ENCODE measurements at regions not wholly inside any gene's neighbourhood (a gene's known extent, or its start where the extent isn't known, plus 50 kb on each side); places are given as distances from the start of the nearest gene placed in this dataset.

DNA sequence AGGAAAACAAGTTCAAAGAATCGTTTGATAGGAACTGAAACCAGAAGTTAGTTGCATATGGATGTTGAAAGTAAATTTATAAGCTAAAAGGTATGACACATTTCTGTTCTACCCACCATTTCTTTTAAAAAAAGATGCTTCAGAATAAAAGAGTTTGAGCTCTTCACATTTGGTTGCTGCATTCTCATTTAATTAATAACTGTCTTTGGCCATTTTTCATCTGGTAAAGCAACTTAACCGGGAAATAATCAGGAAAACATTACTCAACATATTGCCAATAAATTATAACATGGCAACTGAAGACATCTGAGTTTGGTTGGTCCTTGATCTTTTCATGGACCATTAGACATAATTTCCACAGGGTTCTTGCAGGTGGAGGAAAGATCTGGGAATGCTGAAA is 180.2 kb upstream of the TWIST2 start:
- no peak overlapping the region for H3K4me3 ChIP-seq (replicated peaks in 1 of 2; ENCODE audit: low read depth in 2 of 2, low read length in 2 of 2)
- TF ChIP-seq, protein P1, sequence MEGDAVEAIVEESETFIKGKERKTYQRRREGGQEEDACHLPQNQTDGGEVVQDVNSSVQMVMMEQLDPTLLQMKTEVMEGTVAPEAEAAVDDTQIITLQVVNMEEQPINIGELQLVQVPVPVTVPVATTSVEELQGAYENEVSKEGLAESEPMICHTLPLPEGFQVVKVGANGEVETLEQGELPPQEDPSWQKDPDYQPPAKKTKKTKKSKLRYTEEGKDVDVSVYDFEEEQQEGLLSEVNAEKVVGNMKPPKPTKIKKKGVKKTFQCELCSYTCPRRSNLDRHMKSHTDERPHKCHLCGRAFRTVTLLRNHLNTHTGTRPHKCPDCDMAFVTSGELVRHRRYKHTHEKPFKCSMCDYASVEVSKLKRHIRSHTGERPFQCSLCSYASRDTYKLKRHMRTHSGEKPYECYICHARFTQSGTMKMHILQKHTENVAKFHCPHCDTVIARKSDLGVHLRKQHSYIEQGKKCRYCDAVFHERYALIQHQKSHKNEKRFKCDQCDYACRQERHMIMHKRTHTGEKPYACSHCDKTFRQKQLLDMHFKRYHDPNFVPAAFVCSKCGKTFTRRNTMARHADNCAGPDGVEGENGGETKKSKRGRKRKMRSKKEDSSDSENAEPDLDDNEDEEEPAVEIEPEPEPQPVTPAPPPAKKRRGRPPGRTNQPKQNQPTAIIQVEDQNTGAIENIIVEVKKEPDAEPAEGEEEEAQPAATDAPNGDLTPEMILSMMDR (IDR thresholded peaks at IDR 0.05; ENCODE audit: low read depth, low read length), result no peak
- DNase-seq (ENCODE audit: low read depth in 2 of 2), result no peak

DNA sequence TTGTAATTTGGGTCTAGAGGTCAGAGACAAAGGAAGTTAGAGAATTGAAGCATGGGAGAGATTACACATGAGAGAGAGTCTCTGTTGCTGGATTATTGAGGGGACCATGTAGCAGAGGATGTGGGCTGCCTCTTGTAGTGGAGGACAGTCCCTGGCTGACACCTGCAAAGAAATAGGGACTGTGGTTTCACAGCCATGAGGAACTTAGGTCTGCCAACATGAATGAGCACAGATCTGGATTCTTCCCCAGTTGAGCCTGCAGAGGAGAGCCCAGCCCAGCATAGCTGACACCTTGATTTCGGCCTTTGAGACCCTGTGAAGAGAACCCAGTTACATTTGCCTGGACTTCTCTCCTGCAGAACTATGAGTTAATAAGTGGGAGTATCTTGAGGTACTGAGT is 179.5 kb upstream of the TWIST2 start:
- no peak overlapping the region for H3K4me3 ChIP-seq (replicated peaks in 1 of 2; ENCODE audit: low read depth in 2 of 2, low read length in 2 of 2)
- TF ChIP-seq, protein P1 (IDR thresholded peaks at IDR 0.05; ENCODE audit: low read depth, low read length), result no peak
- DNase-seq (ENCODE audit: low read depth in 2 of 2), result no peak

DNA sequence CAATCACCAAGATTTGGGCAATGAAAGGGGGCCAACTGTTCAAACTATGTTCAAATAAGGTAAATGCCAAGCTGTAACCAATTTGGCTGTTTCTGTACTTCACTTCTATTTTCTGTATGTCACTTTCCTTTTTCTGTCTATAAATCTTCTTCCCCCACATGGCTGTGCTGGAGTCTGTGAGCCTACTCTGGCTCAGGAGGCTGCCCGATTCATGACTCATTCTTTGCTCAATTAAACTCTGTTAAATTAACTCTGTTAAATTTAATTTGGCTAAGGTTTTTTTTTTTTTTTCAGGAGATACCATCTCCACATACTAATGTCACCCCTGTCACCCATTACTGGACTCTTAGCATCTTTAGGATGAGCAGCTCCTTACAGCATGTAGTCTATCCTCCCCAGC is 178.8 kb upstream of the TWIST2 start:
- DNase-seq (ENCODE audit: low read depth in 2 of 2), result no peak
- no peak overlapping the region for H3K4me3 ChIP-seq (replicated peaks in 1 of 2; ENCODE audit: low read depth in 2 of 2, low read length in 2 of 2)
- TF ChIP-seq, protein P1 (IDR thresholded peaks at IDR 0.05; ENCODE audit: low read depth, low read length), result no peak

- DNase-seq (ENCODE audit: low read depth in 2 of 2), result no peak
- H3K4me3 ChIP-seq (replicated peaks in 1 of 2; ENCODE audit: low read depth in 2 of 2, low read length in 2 of 2), result no peak overlapping the region
- TF ChIP-seq, protein P1 (IDR thresholded peaks at IDR 0.05; ENCODE audit: low read depth, low read length), result no peak
Observed at GRCh38 chr2:238669581-238670080, 178.3 kb upstream of the TWIST2 start.

GRCh38 chr2:238670111-238670585 is 177.7 kb upstream of the TWIST2 start:
- H3K4me3 ChIP-seq (replicated peaks in 1 of 2; ENCODE audit: low read depth in 2 of 2, low read length in 2 of 2), result no peak overlapping the region
- TF ChIP-seq, protein P1 (IDR thresholded peaks at IDR 0.05; ENCODE audit: low read depth, low read length), result no peak
- DNase-seq (ENCODE audit: low read depth in 2 of 2), result peak in 1 of 2 donors; percentile 43

DNA sequence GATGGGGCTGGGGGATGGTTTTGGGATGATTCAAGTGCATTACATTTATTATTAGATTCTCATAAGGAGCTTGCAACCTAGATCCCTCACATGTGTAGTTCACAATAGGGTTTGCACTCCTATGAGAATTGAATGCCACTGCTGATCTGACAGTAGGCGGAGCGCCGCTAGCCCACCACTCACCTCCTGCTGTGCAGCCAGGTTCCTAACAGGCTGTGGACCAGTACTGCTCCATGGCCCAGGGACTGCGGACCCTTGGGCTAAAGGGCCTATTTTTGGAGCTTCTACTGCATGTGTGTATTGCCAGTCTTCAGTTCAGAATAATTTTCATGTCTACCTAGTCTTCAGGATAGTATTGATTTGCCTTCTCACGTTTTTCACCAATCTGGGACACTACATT is 165.3 kb upstream of the TWIST2 start:
- no peak overlapping the region for H3K4me3 ChIP-seq (replicated peaks in 1 of 2; ENCODE audit: low read depth in 2 of 2, low read length in 2 of 2)
- TF ChIP-seq, protein P1 (IDR thresholded peaks at IDR 0.05; ENCODE audit: low read depth, low read length), result no peak
- no peak for DNase-seq (ENCODE audit: low read depth in 2 of 2)
